OCI-LY1 (cell line): ENCODE measurements at regions not wholly inside any gene's neighbourhood (a gene's known extent, or its start where the extent isn't known, plus 50 kb on each side); places are given as distances from the start of the nearest gene placed in this dataset.

ENCODE experiments used
- CTCF ChIP-seq: fragments of 200-600 bp; sonication (generic), shearing (Covaris generic); IDR thresholded peaks from 2 replicates; pipeline ENCODE4 v1.5.1; 2017; ENCODE audit warnings: mild to moderate bottlenecking, antibody characterized with exemption, low read length, moderate library complexity, mixed read lengths
- EZH2 ChIP-seq: fragments of 200-600 bp; sonication (generic), shearing (Covaris generic); IDR thresholded peaks from 2 replicates; pipeline ENCODE4 v1.8.0; 2017; ENCODE audit warnings: borderline replicate concordance, mixed run types, mild to moderate bottlenecking, antibody characterized with exemption, low read length, moderate library complexity, mixed read lengths

GRCh38 chr5:159509002-159509660 lies 178.8 kb upstream of the IL12B start:
- TF ChIP-seq CTCF (no peak), EZH2 (no peak)
